B cell (primary cell): ENCODE measurements at regions not wholly inside any gene's neighbourhood (a gene's known extent, or its start where the extent isn't known, plus 50 kb on each side); places are given as distances from the start of the nearest gene placed in this dataset.

Source experiments
- ATAC-seq: fragments of 200-7000 bp; cut with Tn5 transposase; one replicate; pipeline ENCODE4 v1.10.0; 2021; ENCODE audit warnings: low read depth, mild to moderate bottlenecking, moderate number of reproducible peaks, moderate library complexity
- CTCF ChIA-PET: fragments of 350-600 bp; sonication (Branson Sonifier 250); formaldehyde crosslinking; loops from one replicate; lab custom pipeline; 2021; ENCODE audit warnings: antibody characterized with exemption, inconsistent platforms; lab: Charles Lee
- POLR2A ChIA-PET: fragments of 350-600 bp; sonication (Branson Sonifier 250); formaldehyde crosslinking; loops from one replicate; lab custom pipeline; 2021; ENCODE audit warnings: antibody characterized with exemption; lab: Charles Lee
- DNase-seq: peaks from one replicate; pipeline ENCODE4 v3.0.0; 2013
- H2AFZ ChIP-seq: 2 replicates; pipeline ENCODE4 v1.6.1; 2012; ENCODE audit warnings: mild to moderate bottlenecking, low read depth, low read length; ENCODE audit not compliant: insufficient read depth, poor library complexity, severe bottlenecking
- H3K27ac ChIP-seq, 2 donors: 1 replicate in 1 of 2; 2 replicates in 1 of 2; pipeline ENCODE4 v1.5.1; 2012 to 2013; ENCODE audit warnings: low read length in 2 of 2, mild to moderate bottlenecking in 2 of 2, moderate library complexity in 1 of 2
- H3K27me3 ChIP-seq, 4 experiments: fragments of 200-600 bp in 1 of 4; sonication (generic) in 1 of 4; replicated peaks in 1 of 4; 1 replicate in 2 of 4; 2 replicates in 2 of 4; pipeline versions ENCODE4 v1.6.1 to v1.7.0; 2013 to 2016; ENCODE audit warnings: low read length in 3 of 4, mild to moderate bottlenecking in 2 of 4, mixed read lengths in 1 of 4, moderate library complexity in 1 of 4; ENCODE audit not compliant: insufficient read depth in 4 of 4, control insufficient read depth in 3 of 4; ENCODE audit errors: control extremely low read depth in 1 of 4
- H3K36me3 ChIP-seq, 2 experiments: replicated peaks in 1 of 2; 1 replicate in 1 of 2; 2 replicates in 1 of 2; pipeline versions ENCODE4 v1.6.1 to v1.7.1; 2013; ENCODE audit warnings: low read length in 1 of 2; ENCODE audit not compliant: insufficient read depth in 2 of 2, control insufficient read depth in 1 of 2; ENCODE audit errors: control extremely low read depth in 1 of 2, extremely low read depth in 1 of 2
- H3K4me1 ChIP-seq, 2 donors: fragments of 200-600 bp in 1 of 2; sonication (generic) in 1 of 2; 1 replicate in 1 of 2; 2 replicates in 1 of 2; pipeline versions ENCODE4 v1.5.1 to v1.6.1; 2013 to 2017; ENCODE audit warnings: low read length in 2 of 2; ENCODE audit not compliant: control insufficient read depth in 2 of 2, insufficient read depth in 2 of 2
- H3K4me2 ChIP-seq: replicated peaks from 2 replicates; pipeline ENCODE3; 2012; ENCODE audit warnings: mild to moderate bottlenecking, low read depth, low read length; ENCODE audit not compliant: poor library complexity, severe bottlenecking
- H3K4me3 ChIP-seq, 5 experiments: fragments of 200-600 bp in 1 of 5; sonication (generic) in 1 of 5; 1 replicate in 3 of 5; 2 replicates in 2 of 5; pipeline versions ENCODE4 v1.5.1 to v1.7.0; 2011 to 2016; ENCODE audit warnings: low read length in 4 of 5, mild to moderate bottlenecking in 4 of 5, low read depth in 2 of 5, control low read depth in 1 of 5, moderate library complexity in 1 of 5; ENCODE audit not compliant: insufficient read depth in 1 of 5; ENCODE audit errors: control extremely low read depth in 1 of 5, extremely low read depth in 1 of 5
- H3K79me2 ChIP-seq: fragments of 200-600 bp; sonication (generic); one replicate; pipeline ENCODE4 v1.6.0; 2016; ENCODE audit warnings: low read length; ENCODE audit not compliant: control insufficient read depth, insufficient read depth
- H3K9ac ChIP-seq: fragments of 200-600 bp; sonication (generic); 2 replicates; pipeline ENCODE4 v1.6.1; 2017; ENCODE audit warnings: mild to moderate bottlenecking, low read length, moderate library complexity
- H3K9me3 ChIP-seq, 3 donors: one replicate each; pipeline versions ENCODE4 v1.6.1 to v1.7.1; 2013; ENCODE audit warnings: low read length in 2 of 3; ENCODE audit not compliant: control insufficient read depth in 2 of 3, insufficient read depth in 1 of 3; ENCODE audit errors: control extremely low read depth in 1 of 3
- H4K20me1 ChIP-seq: 2 replicates; pipeline ENCODE4 v1.6.0; 2012; ENCODE audit warnings: mild to moderate bottlenecking, low read length; ENCODE audit not compliant: insufficient read depth, control insufficient read depth, poor library complexity, severe bottlenecking
- H3K27ac Mint-ChIP-seq: one replicate; pipeline ENCODE4 v1.8.0; 2021; ENCODE audit warnings: mixed read lengths
- H3K27me3 Mint-ChIP-seq: one replicate; pipeline ENCODE4 v1.8.0; 2021; ENCODE audit warnings: mixed read lengths
- H3K4me1 Mint-ChIP-seq: one replicate; pipeline ENCODE4 v1.8.0; 2021; ENCODE audit warnings: mixed read lengths
- H3K4me3 Mint-ChIP-seq: one replicate; pipeline ENCODE4 v1.8.0; 2021; ENCODE audit warnings: mixed read lengths
- H3K9me3 Mint-ChIP-seq: one replicate; pipeline ENCODE4 v1.8.0; 2022; ENCODE audit warnings: mixed read lengths; ENCODE audit not compliant: insufficient read depth
- EZH2 ChIP-seq: IDR thresholded peaks from 2 replicates; pipeline ENCODE4 v1.6.1; 2012; ENCODE audit warnings: borderline replicate concordance, low read depth, mild to moderate bottlenecking, moderate library complexity, low read length; ENCODE audit not compliant: insufficient read depth, poor library complexity, severe bottlenecking
- WGBS: methylation state at CpG from one replicate; pipeline ENCODE4 v1.1.5; 2013; ENCODE audit warnings: missing lambda C conversion rate; ENCODE audit not compliant: insufficient coverage; 5-methylcytosine and 5-hydroxymethylcytosine counted together
- intact Hi-C: fragments of 100-400 bp; cut with micrococcal nuclease; formaldehyde crosslinking; loops from one replicate; pipeline ENCODE4 v1.10.0; 2022
- TF ChIP-seq, protein P1 (sequence below): fragments of 200-600 bp; IDR thresholded peaks from one replicate; pipeline ENCODE4 v1.8.0; 2022; ENCODE audit warnings: antibody characterized with exemption, mild to moderate bottlenecking

- H3K4me1 Mint-ChIP-seq = no peaks in the 10 kb centered on the region
- Histone ChIP-seq H2AFZ (no peak overlapping the region), H3K4me1 (no peaks in the 10 kb centered on the region), H3K79me2 (no peaks in the 10 kb centered on the region), H3K27me3 (no peaks in the 10 kb centered on the region), H3K4me3 (no peak overlapping the region), H3K9ac (no peak overlapping the region), H3K9me3 (no peaks in the 10 kb centered on the region), H4K20me1 (no peaks in the 10 kb centered on the region), H3K27ac (no peak overlapping the region), H3K36me3 (no peaks in the 10 kb centered on the region), H3K4me2 (no peak overlapping the region)
- intact Hi-C loops = no loop called here
- H3K27me3 Mint-ChIP-seq = no peaks in the 10 kb centered on the region
- no peaks in the 10 kb centered on the region for H3K9me3 Mint-ChIP-seq
- no peak overlapping the region for H3K27ac Mint-ChIP-seq
- ChIA-PET POLR2A (no interaction called here), CTCF (interaction anchor here (1.4 kb wide), 1 partner anchor 132 kb away, joined by 3 read pairs; no protein-coding TSS in a partner anchor)
- DNase-seq = no peak
- no peak for ATAC-seq
- H3K4me3 Mint-ChIP-seq = no peak overlapping the region
- TF ChIP-seq, protein P1, sequence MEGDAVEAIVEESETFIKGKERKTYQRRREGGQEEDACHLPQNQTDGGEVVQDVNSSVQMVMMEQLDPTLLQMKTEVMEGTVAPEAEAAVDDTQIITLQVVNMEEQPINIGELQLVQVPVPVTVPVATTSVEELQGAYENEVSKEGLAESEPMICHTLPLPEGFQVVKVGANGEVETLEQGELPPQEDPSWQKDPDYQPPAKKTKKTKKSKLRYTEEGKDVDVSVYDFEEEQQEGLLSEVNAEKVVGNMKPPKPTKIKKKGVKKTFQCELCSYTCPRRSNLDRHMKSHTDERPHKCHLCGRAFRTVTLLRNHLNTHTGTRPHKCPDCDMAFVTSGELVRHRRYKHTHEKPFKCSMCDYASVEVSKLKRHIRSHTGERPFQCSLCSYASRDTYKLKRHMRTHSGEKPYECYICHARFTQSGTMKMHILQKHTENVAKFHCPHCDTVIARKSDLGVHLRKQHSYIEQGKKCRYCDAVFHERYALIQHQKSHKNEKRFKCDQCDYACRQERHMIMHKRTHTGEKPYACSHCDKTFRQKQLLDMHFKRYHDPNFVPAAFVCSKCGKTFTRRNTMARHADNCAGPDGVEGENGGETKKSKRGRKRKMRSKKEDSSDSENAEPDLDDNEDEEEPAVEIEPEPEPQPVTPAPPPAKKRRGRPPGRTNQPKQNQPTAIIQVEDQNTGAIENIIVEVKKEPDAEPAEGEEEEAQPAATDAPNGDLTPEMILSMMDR = no peak
- no peak for TF ChIP-seq EZH2
These were observed 73.8 kb upstream of the SPINK5 start for GRCh38 chr5:147989994-147990393.

- Histone ChIP-seq H3K79me2 (no peaks in the 10 kb centered on the region), H3K4me1 (no peaks in the 10 kb centered on the region), H3K4me2 (no peak overlapping the region), H4K20me1 (no peaks in the 10 kb centered on the region), H3K4me3 (no peak overlapping the region), H3K27me3 (no peaks in the 10 kb centered on the region), H3K9ac (no peak overlapping the region), H3K9me3 (no peaks in the 10 kb centered on the region), H3K27ac (no peak overlapping the region), H3K36me3 (no peaks in the 10 kb centered on the region), H2AFZ (no peak overlapping the region)
- ATAC-seq (no peak), DNase-seq (no peak)
- Mint-ChIP-seq H3K27me3 (no peaks in the 10 kb centered on the region), H3K4me3 (no peak overlapping the region), H3K4me1 (no peaks in the 10 kb centered on the region), H3K9me3 (no peaks in the 10 kb centered on the region), H3K27ac (no peak overlapping the region)
- POLR2A ChIA-PET = no interaction called here
- no CpG with 5 or more reads among the region's 1 CpG for WGBS
- intact Hi-C loops = no loop called here
- TF ChIP-seq, protein P1 = no peak
- TF ChIP-seq EZH2 = no peak
- CTCF ChIA-PET = no interaction called here
These were observed 74.5 kb upstream of the SPINK5 start for GRCh38 chr5:147989239-147989638.
